ENCODE measurements at regions not wholly inside any gene's neighbourhood (a gene's known extent, or its start where the extent isn't known, plus 50 kb on each side); places are given as distances from the start of the nearest gene placed in this dataset.

DNA sequence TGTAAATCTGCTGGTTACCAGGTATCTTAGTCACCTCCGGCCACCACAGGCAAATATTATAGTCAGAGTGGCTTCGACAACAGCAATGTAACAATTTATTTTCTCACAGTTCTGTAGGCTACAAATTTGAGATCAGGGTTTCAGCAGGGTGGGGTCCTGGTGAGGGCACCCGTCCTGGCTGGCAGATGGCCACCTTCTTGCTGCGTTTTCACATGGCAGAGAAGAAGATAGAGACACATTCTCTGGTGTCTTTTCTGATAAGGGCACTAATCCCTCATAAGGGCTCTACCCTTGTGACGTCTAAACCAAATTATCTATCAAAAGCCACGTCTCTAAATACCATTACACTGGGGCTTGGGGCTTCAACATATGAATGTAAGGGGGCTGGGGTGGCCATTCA lies 843.2 kb upstream of the FANCL start:
- WGBS, 3 donors = 54 to 63% (median 58%) methylated on average over 6 of the region's 6 CpGs
- intact Hi-C loops (cut with DNase I) = no loop called here
- Histone ChIP-seq H3K27me3 (no peaks in the 10 kb centered on the region), H3K27ac (no peak overlapping the region), H3K9me3 (no peaks in the 10 kb centered on the region), H3K4me1 (ENCODE audit: insufficient read depth) (no peaks in the 10 kb centered on the region), H3K36me3 (no peaks in the 10 kb centered on the region), H3K4me3 (no peak overlapping the region)
- DNase-seq = no peak
- TF ChIP-seq EP300 (IDR thresholded peaks at IDR 0.05) = no peak
- no peak for TF ChIP-seq POLR2A (IDR thresholded peaks at IDR 0.05)

DNA sequence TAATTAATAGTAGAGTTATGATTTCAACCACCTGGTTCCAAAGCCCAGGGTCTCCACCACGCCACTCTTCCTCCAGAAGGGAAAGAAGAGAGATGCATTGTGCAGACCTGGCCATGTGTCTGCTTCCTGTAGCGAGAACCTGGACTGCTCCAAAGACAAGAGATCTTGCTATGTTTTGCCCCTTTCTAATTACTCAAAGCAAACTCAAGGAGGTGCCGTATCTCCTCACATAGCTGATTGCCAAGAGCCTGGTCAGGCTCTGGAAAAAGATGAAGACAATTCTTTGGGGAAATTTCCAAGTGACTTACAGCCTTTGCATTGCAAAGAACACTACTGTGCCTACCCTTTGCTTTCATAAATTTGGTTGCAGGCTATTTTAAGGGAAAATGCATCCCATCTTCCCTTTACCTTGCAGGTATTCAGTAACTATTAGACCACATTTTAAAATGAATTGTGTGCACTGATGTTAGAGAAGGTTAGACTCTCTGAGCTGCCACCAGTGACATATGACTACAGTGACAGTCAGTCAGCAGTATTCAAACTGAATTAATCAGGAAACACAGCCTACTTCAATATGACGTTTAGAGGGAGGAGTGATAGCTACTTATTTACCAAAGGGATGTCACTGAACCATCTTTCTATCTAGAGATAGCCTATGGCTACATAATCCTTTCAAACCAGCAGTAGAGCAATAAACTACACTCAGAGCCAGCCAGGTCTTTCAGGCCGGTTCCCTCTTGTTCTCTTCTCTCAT lies 842.1 kb upstream of the FANCL start:
- no peak for DNase-seq
- WGBS, 3 donors = 73% methylated on average over 5 of the region's 5 CpGs
- H3K36me3 ChIP-seq = no peaks in the 10 kb centered on the region
- TF ChIP-seq, protein P1, sequence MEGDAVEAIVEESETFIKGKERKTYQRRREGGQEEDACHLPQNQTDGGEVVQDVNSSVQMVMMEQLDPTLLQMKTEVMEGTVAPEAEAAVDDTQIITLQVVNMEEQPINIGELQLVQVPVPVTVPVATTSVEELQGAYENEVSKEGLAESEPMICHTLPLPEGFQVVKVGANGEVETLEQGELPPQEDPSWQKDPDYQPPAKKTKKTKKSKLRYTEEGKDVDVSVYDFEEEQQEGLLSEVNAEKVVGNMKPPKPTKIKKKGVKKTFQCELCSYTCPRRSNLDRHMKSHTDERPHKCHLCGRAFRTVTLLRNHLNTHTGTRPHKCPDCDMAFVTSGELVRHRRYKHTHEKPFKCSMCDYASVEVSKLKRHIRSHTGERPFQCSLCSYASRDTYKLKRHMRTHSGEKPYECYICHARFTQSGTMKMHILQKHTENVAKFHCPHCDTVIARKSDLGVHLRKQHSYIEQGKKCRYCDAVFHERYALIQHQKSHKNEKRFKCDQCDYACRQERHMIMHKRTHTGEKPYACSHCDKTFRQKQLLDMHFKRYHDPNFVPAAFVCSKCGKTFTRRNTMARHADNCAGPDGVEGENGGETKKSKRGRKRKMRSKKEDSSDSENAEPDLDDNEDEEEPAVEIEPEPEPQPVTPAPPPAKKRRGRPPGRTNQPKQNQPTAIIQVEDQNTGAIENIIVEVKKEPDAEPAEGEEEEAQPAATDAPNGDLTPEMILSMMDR (IDR thresholded peaks at IDR 0.05) = no peak
- TF ChIP-seq POLR2A (IDR thresholded peaks at IDR 0.05) (no peak), EP300 (IDR thresholded peaks at IDR 0.05) (no peak)
- H3K9me3 ChIP-seq = no peaks in the 10 kb centered on the region
- no peaks in the 10 kb centered on the region for H3K4me1 ChIP-seq (ENCODE audit: insufficient read depth)
- H3K4me3 ChIP-seq = no peak overlapping the region
- no peaks in the 10 kb centered on the region for H3K27me3 ChIP-seq
- H3K27ac ChIP-seq = no peak overlapping the region
- intact Hi-C loops (cut with DNase I) = no loop called here

DNA sequence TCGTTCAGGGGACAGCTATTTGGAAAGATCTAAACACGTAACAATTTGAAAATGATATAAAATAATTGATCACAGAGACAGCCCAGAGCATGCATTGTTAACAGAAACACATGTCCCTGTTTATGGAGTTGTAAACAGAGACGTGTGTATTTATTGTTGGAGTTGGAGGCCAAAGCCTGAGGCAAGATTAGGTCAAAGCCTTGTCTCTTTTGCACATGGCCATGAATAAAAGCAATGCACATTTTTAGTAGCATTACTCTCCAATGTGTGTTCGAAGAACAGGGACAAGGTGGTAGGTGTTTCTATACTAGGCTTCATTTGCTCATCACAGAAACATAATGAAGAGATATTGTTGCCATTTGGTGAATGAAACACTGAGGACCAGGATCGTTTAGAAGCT lies 841.5 kb upstream of the FANCL start:
- H3K27ac ChIP-seq = no peak overlapping the region
- DNase-seq = no peak
- intact Hi-C loops (cut with DNase I) = no loop called here
- no peaks in the 10 kb centered on the region for H3K27me3 ChIP-seq
- H3K4me1 ChIP-seq (ENCODE audit: insufficient read depth) = no peaks in the 10 kb centered on the region
- TF ChIP-seq, protein P1 (IDR thresholded peaks at IDR 0.05) = no peak
- no peak for TF ChIP-seq POLR2A (IDR thresholded peaks at IDR 0.05)
- no peaks in the 10 kb centered on the region for H3K36me3 ChIP-seq
- no peaks in the 10 kb centered on the region for H3K9me3 ChIP-seq
- WGBS, 3 donors = 63 to 68% (median 63%) methylated on average over 5 of the region's 5 CpGs
- no peak overlapping the region for H3K4me3 ChIP-seq

DNA sequence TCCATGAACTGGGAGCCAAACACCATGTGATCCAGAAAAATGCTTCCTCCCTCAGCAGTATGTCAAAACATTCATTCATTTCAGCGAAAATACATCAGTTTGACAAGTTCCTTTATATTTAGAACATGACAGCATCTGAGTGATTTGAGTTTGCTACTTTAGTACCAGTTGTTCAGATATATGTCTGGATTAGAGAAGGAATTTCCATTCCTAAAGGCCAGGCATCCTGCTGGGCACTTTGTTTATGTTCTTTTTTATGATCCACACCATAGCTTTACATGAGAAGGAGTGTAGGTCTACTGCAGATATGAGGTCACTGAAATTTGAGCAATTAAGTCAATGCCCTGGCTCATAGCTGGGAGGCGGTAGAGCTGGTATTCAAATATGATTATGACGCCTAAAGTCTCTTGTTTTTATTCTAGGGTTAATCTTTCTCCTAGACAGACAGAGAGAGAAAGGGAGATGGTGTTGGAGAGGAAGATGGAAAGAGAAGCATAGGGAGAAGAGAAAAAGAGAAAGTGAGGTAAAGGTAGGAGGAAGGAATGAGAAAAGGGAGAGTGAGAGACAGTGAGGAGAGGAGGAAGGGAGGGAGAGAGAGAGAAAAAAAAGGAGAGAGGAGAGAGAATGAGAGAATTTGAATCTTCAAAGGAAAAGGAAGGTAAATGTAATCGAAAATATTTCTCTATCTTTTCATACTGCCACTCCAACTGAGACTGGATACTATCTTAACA lies 839.5 kb upstream of the FANCL start:
- WGBS, 3 donors = 85 to 89% (median 86%) methylated on average over 4 of the region's 4 CpGs
- TF ChIP-seq POLR2A (IDR thresholded peaks at IDR 0.05) = no peak
- TF ChIP-seq, protein P1 (IDR thresholded peaks at IDR 0.05) = no peak
- no peak for TF ChIP-seq EP300 (IDR thresholded peaks at IDR 0.05)

DNA sequence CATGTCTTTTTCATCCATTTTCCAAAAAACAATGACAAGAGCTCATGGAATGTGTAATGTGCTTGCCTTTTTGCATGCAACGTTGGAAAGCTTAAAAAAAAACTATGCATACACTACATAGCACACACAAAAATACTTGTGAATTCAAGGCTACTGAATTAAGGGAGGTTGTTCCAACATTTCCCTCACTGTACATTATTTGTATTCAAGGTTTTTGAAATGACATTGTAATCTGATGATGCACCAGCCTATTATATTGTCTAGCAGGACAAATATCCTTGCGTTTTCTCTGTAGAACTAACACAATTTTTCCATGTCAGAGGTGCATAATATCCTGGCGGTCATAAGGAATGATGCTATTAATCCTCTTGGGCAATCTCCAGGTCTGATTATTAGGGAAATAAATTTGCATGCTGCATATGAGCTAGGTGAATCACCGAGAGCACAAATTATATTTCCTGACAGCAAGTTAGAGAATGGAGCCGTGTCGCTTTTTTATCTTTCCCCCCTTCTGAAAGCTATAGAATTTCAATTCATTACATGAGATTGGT lies 836.9 kb upstream of the FANCL start:
- no peak for DNase-seq
- Histone ChIP-seq H3K4me3 (no peak overlapping the region), H3K36me3 (no peaks in the 10 kb centered on the region), H3K9me3 (no peaks in the 10 kb centered on the region), H3K27ac (no peak overlapping the region), H3K4me1 (ENCODE audit: insufficient read depth) (no peaks in the 10 kb centered on the region), H3K27me3 (no peaks in the 10 kb centered on the region)
- TF ChIP-seq EP300 (IDR thresholded peaks at IDR 0.05) (no peak), POLR2A (IDR thresholded peaks at IDR 0.05) (no peak)
- TF ChIP-seq, protein P1 (IDR thresholded peaks at IDR 0.05) = no peak
- WGBS, 3 donors = 68 to 74% (median 71%) methylated on average over 6 of the region's 6 CpGs
- intact Hi-C loops (cut with DNase I) = no loop called here

More for the DNA sequence above, 839.5 kb upstream of the FANCL start:
- Histone ChIP-seq H3K9me3 (no peaks in the 10 kb centered on the region), H3K4me1 (ENCODE audit: insufficient read depth) (no peaks in the 10 kb centered on the region), H3K36me3 (no peaks in the 10 kb centered on the region), H3K27me3 (no peaks in the 10 kb centered on the region), H3K27ac (no peak overlapping the region), H3K4me3 (no peak overlapping the region)
- DNase-seq = no peak
- intact Hi-C loops (cut with DNase I) = no loop called here
